Mammary epithelial cell (primary cell): ENCODE measurements at regions not wholly inside any gene's neighbourhood (a gene's known extent, or its start where the extent isn't known, plus 50 kb on each side); places are given as distances from the start of the nearest gene placed in this dataset.
"Not testable (repeated sequence)": the region's sequence is repeated elsewhere in the genome, so short reads cannot be mapped to it uniquely, and the experiment has no call there.

Experiments used
- CTCF ChIP-seq, 2 donors: IDR thresholded peaks in 1 of 2; conservative IDR thresholded peaks in 1 of 2; 2 replicates each; pipeline ENCODE4 v1.5.1; 2011 to 2012; ENCODE audit warnings: inconsistent platforms in 2 of 2, low read length in 2 of 2, mild to moderate bottlenecking in 2 of 2, control low read depth in 1 of 2, low read depth in 1 of 2; ENCODE audit not compliant: insufficient read depth in 1 of 2; ENCODE audit errors: extremely low read depth in 1 of 2
- EZH2 ChIP-seq: IDR thresholded peaks from 2 replicates; pipeline ENCODE4 v1.6.1; 2012; ENCODE audit warnings: low read length, inconsistent platforms, borderline replicate concordance

GRCh38 chr9:82916238-82916637, 146.7 kb downstream of the RASEF start:
- not testable (repeated sequence) for TF ChIP-seq CTCF (conservative IDR thresholded peaks at IDR 0.05 in 1 of 2, IDR thresholded peaks at IDR 0.05 in 1 of 2; ENCODE audit: extremely low read depth in 1 of 2, insufficient read depth in 1 of 2, low read depth in 1 of 2, low read length in 2 of 2); EZH2
